B cell (primary cell): ENCODE measurements at regions not wholly inside any gene's neighbourhood (a gene's known extent, or its start where the extent isn't known, plus 50 kb on each side); places are given as distances from the start of the nearest gene placed in this dataset.

ENCODE experiments used
- ATAC-seq: fragments of 200-7000 bp; cut with Tn5 transposase; one replicate; pipeline ENCODE4 v1.10.0; 2021; ENCODE audit warnings: low read depth, mild to moderate bottlenecking, moderate number of reproducible peaks, moderate library complexity
- CTCF ChIA-PET: fragments of 350-600 bp; sonication (Branson Sonifier 250); formaldehyde crosslinking; loops from one replicate; lab custom pipeline; 2021; ENCODE audit warnings: antibody characterized with exemption, inconsistent platforms; lab: Charles Lee
- POLR2A ChIA-PET: fragments of 350-600 bp; sonication (Branson Sonifier 250); formaldehyde crosslinking; loops from one replicate; lab custom pipeline; 2021; ENCODE audit warnings: antibody characterized with exemption; lab: Charles Lee
- DNase-seq: peaks from one replicate; pipeline ENCODE4 v3.0.0; 2013
- H2AFZ ChIP-seq: 2 replicates; pipeline ENCODE4 v1.6.1; 2012; ENCODE audit warnings: mild to moderate bottlenecking, low read depth, low read length; ENCODE audit not compliant: insufficient read depth, poor library complexity, severe bottlenecking
- H3K27ac ChIP-seq, 2 donors: 1 replicate in 1 of 2; 2 replicates in 1 of 2; pipeline ENCODE4 v1.5.1; 2012 to 2013; ENCODE audit warnings: low read length in 2 of 2, mild to moderate bottlenecking in 2 of 2, moderate library complexity in 1 of 2
- H3K27me3 ChIP-seq, 4 experiments: fragments of 200-600 bp in 1 of 4; sonication (generic) in 1 of 4; replicated peaks in 1 of 4; 1 replicate in 2 of 4; 2 replicates in 2 of 4; pipeline versions ENCODE4 v1.6.1 to v1.7.0; 2013 to 2016; ENCODE audit warnings: low read length in 3 of 4, mild to moderate bottlenecking in 2 of 4, mixed read lengths in 1 of 4, moderate library complexity in 1 of 4; ENCODE audit not compliant: insufficient read depth in 4 of 4, control insufficient read depth in 3 of 4; ENCODE audit errors: control extremely low read depth in 1 of 4
- H3K36me3 ChIP-seq, 2 experiments: replicated peaks in 1 of 2; 1 replicate in 1 of 2; 2 replicates in 1 of 2; pipeline versions ENCODE4 v1.6.1 to v1.7.1; 2013; ENCODE audit warnings: low read length in 1 of 2; ENCODE audit not compliant: insufficient read depth in 2 of 2, control insufficient read depth in 1 of 2; ENCODE audit errors: control extremely low read depth in 1 of 2, extremely low read depth in 1 of 2
- H3K4me1 ChIP-seq, 2 donors: fragments of 200-600 bp in 1 of 2; sonication (generic) in 1 of 2; 1 replicate in 1 of 2; 2 replicates in 1 of 2; pipeline versions ENCODE4 v1.5.1 to v1.6.1; 2013 to 2017; ENCODE audit warnings: low read length in 2 of 2; ENCODE audit not compliant: control insufficient read depth in 2 of 2, insufficient read depth in 2 of 2
- H3K4me2 ChIP-seq: replicated peaks from 2 replicates; pipeline ENCODE3; 2012; ENCODE audit warnings: mild to moderate bottlenecking, low read depth, low read length; ENCODE audit not compliant: poor library complexity, severe bottlenecking
- H3K4me3 ChIP-seq, 5 experiments: fragments of 200-600 bp in 1 of 5; sonication (generic) in 1 of 5; 1 replicate in 3 of 5; 2 replicates in 2 of 5; pipeline versions ENCODE4 v1.5.1 to v1.7.0; 2011 to 2016; ENCODE audit warnings: low read length in 4 of 5, mild to moderate bottlenecking in 4 of 5, low read depth in 2 of 5, control low read depth in 1 of 5, moderate library complexity in 1 of 5; ENCODE audit not compliant: insufficient read depth in 1 of 5; ENCODE audit errors: control extremely low read depth in 1 of 5, extremely low read depth in 1 of 5
- H3K79me2 ChIP-seq: fragments of 200-600 bp; sonication (generic); one replicate; pipeline ENCODE4 v1.6.0; 2016; ENCODE audit warnings: low read length; ENCODE audit not compliant: control insufficient read depth, insufficient read depth
- H3K9ac ChIP-seq: fragments of 200-600 bp; sonication (generic); 2 replicates; pipeline ENCODE4 v1.6.1; 2017; ENCODE audit warnings: mild to moderate bottlenecking, low read length, moderate library complexity
- H3K9me3 ChIP-seq, 3 donors: one replicate each; pipeline versions ENCODE4 v1.6.1 to v1.7.1; 2013; ENCODE audit warnings: low read length in 2 of 3; ENCODE audit not compliant: control insufficient read depth in 2 of 3, insufficient read depth in 1 of 3; ENCODE audit errors: control extremely low read depth in 1 of 3
- H4K20me1 ChIP-seq: 2 replicates; pipeline ENCODE4 v1.6.0; 2012; ENCODE audit warnings: mild to moderate bottlenecking, low read length; ENCODE audit not compliant: insufficient read depth, control insufficient read depth, poor library complexity, severe bottlenecking
- H3K27ac Mint-ChIP-seq: one replicate; pipeline ENCODE4 v1.8.0; 2021; ENCODE audit warnings: mixed read lengths
- H3K27me3 Mint-ChIP-seq: one replicate; pipeline ENCODE4 v1.8.0; 2021; ENCODE audit warnings: mixed read lengths
- H3K4me1 Mint-ChIP-seq: one replicate; pipeline ENCODE4 v1.8.0; 2021; ENCODE audit warnings: mixed read lengths
- H3K4me3 Mint-ChIP-seq: one replicate; pipeline ENCODE4 v1.8.0; 2021; ENCODE audit warnings: mixed read lengths
- H3K9me3 Mint-ChIP-seq: one replicate; pipeline ENCODE4 v1.8.0; 2022; ENCODE audit warnings: mixed read lengths; ENCODE audit not compliant: insufficient read depth
- EZH2 ChIP-seq: IDR thresholded peaks from 2 replicates; pipeline ENCODE4 v1.6.1; 2012; ENCODE audit warnings: borderline replicate concordance, low read depth, mild to moderate bottlenecking, moderate library complexity, low read length; ENCODE audit not compliant: insufficient read depth, poor library complexity, severe bottlenecking
- WGBS: methylation state at CpG from one replicate; pipeline ENCODE4 v1.1.5; 2013; ENCODE audit warnings: missing lambda C conversion rate; ENCODE audit not compliant: insufficient coverage; 5-methylcytosine and 5-hydroxymethylcytosine counted together
- intact Hi-C: fragments of 100-400 bp; cut with micrococcal nuclease; formaldehyde crosslinking; loops from one replicate; pipeline ENCODE4 v1.10.0; 2022
- TF ChIP-seq, protein P1 (sequence below): fragments of 200-600 bp; IDR thresholded peaks from one replicate; pipeline ENCODE4 v1.8.0; 2022; ENCODE audit warnings: antibody characterized with exemption, mild to moderate bottlenecking

- no peak overlapping the region for H3K4me2 ChIP-seq
- ChIA-PET POLR2A (no interaction called here), CTCF (no interaction called here)
- Mint-ChIP-seq H3K4me1 (peaks cover 6% of the 10 kb centered on the region), H3K27ac (no peak overlapping the region), H3K4me3 (no peak overlapping the region), H3K9me3 (peaks cover 3% of the 10 kb centered on the region), H3K27me3 (no peaks in the 10 kb centered on the region)
- no peaks in the 10 kb centered on the region for H3K79me2 ChIP-seq
- no peak overlapping the region for H3K27ac ChIP-seq
- no peaks in the 10 kb centered on the region for H3K27me3 ChIP-seq
- no peak overlapping the region for H3K9ac ChIP-seq
- TF ChIP-seq, protein P1, sequence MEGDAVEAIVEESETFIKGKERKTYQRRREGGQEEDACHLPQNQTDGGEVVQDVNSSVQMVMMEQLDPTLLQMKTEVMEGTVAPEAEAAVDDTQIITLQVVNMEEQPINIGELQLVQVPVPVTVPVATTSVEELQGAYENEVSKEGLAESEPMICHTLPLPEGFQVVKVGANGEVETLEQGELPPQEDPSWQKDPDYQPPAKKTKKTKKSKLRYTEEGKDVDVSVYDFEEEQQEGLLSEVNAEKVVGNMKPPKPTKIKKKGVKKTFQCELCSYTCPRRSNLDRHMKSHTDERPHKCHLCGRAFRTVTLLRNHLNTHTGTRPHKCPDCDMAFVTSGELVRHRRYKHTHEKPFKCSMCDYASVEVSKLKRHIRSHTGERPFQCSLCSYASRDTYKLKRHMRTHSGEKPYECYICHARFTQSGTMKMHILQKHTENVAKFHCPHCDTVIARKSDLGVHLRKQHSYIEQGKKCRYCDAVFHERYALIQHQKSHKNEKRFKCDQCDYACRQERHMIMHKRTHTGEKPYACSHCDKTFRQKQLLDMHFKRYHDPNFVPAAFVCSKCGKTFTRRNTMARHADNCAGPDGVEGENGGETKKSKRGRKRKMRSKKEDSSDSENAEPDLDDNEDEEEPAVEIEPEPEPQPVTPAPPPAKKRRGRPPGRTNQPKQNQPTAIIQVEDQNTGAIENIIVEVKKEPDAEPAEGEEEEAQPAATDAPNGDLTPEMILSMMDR: no peak
- TF ChIP-seq EZH2: no peak
- H2AFZ ChIP-seq: no peak overlapping the region
- H3K36me3 ChIP-seq: no peaks in the 10 kb centered on the region
- no peaks in the 10 kb centered on the region for H3K4me1 ChIP-seq
- ATAC-seq: no peak
- H3K4me3 ChIP-seq: no peak overlapping the region
- no peak for DNase-seq
- 100% methylated on average over 1 of the region's 3 CpGs for WGBS
- peaks cover 0 to 3% (median 0%) of the 10 kb centered on the region in 3 donors for H3K9me3 ChIP-seq
- intact Hi-C loops: no loop called here
- H4K20me1 ChIP-seq: no peaks in the 10 kb centered on the region
Measured at GRCh38 chr12:115325858-115326257, 641.9 kb upstream of the TBX3 start.

- Histone ChIP-seq H3K4me2 (no peak overlapping the region), H3K4me3 (no peak overlapping the region), H3K27me3 (no peaks in the 10 kb centered on the region), H3K79me2 (no peaks in the 10 kb centered on the region), H3K9me3 (peaks cover 0 to 3% (median 0%) of the 10 kb centered on the region in 3 donors), H3K36me3 (no peaks in the 10 kb centered on the region), H2AFZ (no peak overlapping the region), H3K9ac (no peak overlapping the region), H3K27ac (no peak overlapping the region), H4K20me1 (no peaks in the 10 kb centered on the region), H3K4me1 (no peaks in the 10 kb centered on the region)
- ATAC-seq: no peak
- Mint-ChIP-seq H3K4me1 (peaks cover 6% of the 10 kb centered on the region), H3K27ac (no peak overlapping the region), H3K4me3 (no peak overlapping the region), H3K9me3 (peaks cover 3% of the 10 kb centered on the region), H3K27me3 (peaks cover 3% of the 10 kb centered on the region)
- ChIA-PET CTCF (no interaction called here), POLR2A (no interaction called here)
- WGBS: 57% methylated on average over 1 of the region's 5 CpGs
- no peak for DNase-seq
- intact Hi-C loops: no loop called here
- TF ChIP-seq EZH2: no peak
- TF ChIP-seq, protein P1: no peak
Measured at GRCh38 chr12:115324949-115325593, 641.1 kb upstream of the TBX3 start.
